ENCODE measurements at regions not wholly inside any gene's neighbourhood (a gene's known extent, or its start where the extent isn't known, plus 50 kb on each side); places are given as distances from the start of the nearest gene placed in this dataset.

DNA sequence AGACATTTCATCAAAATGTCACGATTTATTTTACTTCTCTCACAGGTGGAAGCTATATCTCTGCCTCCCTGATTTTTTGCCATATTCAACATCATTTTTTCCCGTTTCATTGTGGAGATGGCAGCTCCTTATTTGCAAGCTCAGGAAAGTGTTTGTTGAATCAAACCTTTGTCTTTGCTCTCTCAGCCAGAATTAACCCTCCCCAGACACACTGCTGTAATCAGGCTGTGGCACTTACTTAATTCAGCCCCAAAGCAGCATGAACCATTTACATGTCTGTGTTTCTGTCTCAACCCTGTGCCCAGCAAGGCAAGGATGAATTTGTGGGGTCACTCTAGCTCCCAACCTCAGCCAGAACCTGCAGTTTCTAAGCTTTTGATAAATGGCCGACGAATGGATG is 397.2 kb downstream of the TCERG1L start:
- TF ChIP-seq EZH2phosphoT487 (IDR thresholded peaks at IDR 0.05; ENCODE audit: insufficient read depth, low read depth) = no peak
- TF ChIP-seq EZH2 (IDR thresholded peaks at IDR 0.05; ENCODE audit: insufficient read depth, poor library complexity, severe bottlenecking) = no peak

Measured in GM23248 (cell line).